ENCODE measurements at regions not wholly inside any gene's neighbourhood (a gene's known extent, or its start where the extent isn't known, plus 50 kb on each side); places are given as distances from the start of the nearest gene placed in this dataset.

DNA sequence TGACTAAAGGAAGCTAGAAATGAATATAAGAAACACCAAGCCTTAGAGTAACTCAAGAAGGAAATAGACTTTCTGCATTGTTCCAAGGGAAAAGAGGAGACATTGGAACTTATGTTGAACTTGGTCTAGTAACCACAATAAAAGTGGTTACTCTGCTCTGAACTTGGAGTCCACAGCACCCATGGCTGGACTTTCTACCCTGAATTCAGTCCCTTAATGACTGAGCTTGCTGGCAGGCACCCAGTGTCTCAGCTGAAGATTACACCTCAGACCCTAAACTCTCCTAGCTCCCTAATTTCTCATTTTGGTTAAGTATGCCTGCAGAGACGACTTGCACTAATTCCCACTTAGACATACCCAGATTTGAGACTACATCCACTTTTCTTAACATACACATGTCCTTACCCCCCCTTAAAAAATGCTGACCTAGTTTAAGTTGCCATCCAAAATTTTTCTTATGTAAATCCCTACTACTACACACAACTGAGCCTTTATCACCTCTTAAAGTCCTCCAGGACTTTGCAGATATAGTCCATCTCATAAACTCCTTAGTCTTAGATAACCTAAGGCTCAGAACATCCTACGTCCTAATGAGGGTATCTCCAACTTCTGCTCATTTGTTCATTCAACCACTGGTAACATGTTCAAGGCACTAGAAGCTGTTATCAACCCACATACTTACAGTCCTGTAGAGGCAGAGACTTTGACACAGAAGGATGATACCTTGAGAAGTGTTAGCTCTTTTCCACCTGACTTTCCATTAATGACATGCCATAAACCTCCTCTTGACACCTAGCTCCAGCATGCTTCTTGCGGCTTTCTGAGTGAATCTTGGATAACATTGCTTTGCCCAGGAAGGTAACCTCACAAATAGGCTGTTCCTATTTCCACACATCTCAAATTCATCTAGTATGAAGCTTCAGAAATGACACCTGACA is 129.8 kb downstream of the ALDH8A1 start:
- TF ChIP-seq, protein P1, sequence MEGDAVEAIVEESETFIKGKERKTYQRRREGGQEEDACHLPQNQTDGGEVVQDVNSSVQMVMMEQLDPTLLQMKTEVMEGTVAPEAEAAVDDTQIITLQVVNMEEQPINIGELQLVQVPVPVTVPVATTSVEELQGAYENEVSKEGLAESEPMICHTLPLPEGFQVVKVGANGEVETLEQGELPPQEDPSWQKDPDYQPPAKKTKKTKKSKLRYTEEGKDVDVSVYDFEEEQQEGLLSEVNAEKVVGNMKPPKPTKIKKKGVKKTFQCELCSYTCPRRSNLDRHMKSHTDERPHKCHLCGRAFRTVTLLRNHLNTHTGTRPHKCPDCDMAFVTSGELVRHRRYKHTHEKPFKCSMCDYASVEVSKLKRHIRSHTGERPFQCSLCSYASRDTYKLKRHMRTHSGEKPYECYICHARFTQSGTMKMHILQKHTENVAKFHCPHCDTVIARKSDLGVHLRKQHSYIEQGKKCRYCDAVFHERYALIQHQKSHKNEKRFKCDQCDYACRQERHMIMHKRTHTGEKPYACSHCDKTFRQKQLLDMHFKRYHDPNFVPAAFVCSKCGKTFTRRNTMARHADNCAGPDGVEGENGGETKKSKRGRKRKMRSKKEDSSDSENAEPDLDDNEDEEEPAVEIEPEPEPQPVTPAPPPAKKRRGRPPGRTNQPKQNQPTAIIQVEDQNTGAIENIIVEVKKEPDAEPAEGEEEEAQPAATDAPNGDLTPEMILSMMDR (IDR thresholded peaks at IDR 0.05), result no peak
- TF ChIP-seq EZH2 (IDR thresholded peaks at IDR 0.05), result no peak

All from neural progenitor cell (in vitro differentiated cells).